ENCODE measurements at regions not wholly inside any gene's neighbourhood (a gene's known extent, or its start where the extent isn't known, plus 50 kb on each side); places are given as distances from the start of the nearest gene placed in this dataset.

- no peak for TF ChIP-seq CTCF (IDR thresholded peaks at IDR 0.05)
- TF ChIP-seq POLR2A (IDR thresholded peaks at IDR 0.05): no peak
Observed at GRCh38 chr4:29082684-29083083, 1637.5 kb upstream of the PCDH7 start.

Data from body of pancreas (tissue), 4 donors.